ENCODE measurements at regions not wholly inside any gene's neighbourhood (a gene's known extent, or its start where the extent isn't known, plus 50 kb on each side); places are given as distances from the start of the nearest gene placed in this dataset.

DNA sequence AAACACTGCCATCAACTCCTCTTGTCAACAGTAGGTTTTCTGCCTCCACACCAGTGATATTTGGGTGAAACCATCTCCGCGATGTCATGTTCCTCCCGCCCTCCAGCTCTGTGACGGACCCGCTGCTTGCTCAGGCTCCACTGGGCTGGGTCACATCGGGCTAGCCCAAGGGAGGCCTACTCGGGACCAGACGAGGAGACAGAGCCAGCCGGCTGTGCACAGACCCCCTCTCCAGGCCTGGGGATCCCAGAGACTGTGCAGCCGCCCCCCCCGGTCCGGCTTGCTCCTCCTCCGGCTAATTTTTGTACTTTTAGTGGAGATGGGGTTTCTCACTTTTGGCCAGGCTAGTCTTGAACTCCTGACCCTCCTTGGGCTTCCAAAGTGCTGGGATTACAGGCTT, 202.4 kb upstream of the PRDM9 start:
- no peak overlapping the region for H3K23ac ChIP-seq (ENCODE audit: insufficient read length, low read depth, low read length)
- no peak overlapping the region for H4K91ac ChIP-seq (ENCODE audit: insufficient read length, low read depth, low read length)
- H3K4me3 Mint-ChIP-seq = no peak overlapping the region
- peaks cover 2 to 4% (median 3%) of the 10 kb centered on the region in 3 experiments; a peak in 3 of 7 replicates for H3K36me3 Mint-ChIP-seq (ENCODE audit: insufficient read depth in 1 of 3, low read depth in 3 of 3)
- H2BK120ac ChIP-seq (ENCODE audit: low read depth, low read length, poor library complexity, severe bottlenecking) = no peak overlapping the region
- no peaks in the 10 kb centered on the region for H3K4me1 Mint-ChIP-seq
- no peak for DNase-seq
- H3K79me1 ChIP-seq (ENCODE audit: insufficient read depth, low read depth, low read length, poor library complexity, severe bottlenecking) = no peaks in the 10 kb centered on the region
- no peak overlapping the region for H2AK5ac ChIP-seq (ENCODE audit: insufficient read length, low read length)
- no peak overlapping the region for H3K56ac ChIP-seq (ENCODE audit: insufficient read length, low read depth, low read length)
- H2BK5ac ChIP-seq (ENCODE audit: insufficient read length, low read length) = no peak overlapping the region
- H4K5ac ChIP-seq (ENCODE audit: insufficient read length, low read depth, low read length) = no peak overlapping the region
- H2BK20ac ChIP-seq (ENCODE audit: low read depth, low read length, poor library complexity, severe bottlenecking) = no peak overlapping the region
- H3K4ac ChIP-seq (ENCODE audit: low read depth, low read length) = no peak overlapping the region
- no peaks in the 10 kb centered on the region for H3K79me2 ChIP-seq (ENCODE audit: insufficient read depth, low read length)
- H3T11ph ChIP-seq (ENCODE audit: low read length) = no peak overlapping the region
- no peak overlapping the region for H3K18ac ChIP-seq (ENCODE audit: insufficient read length, low read depth, low read length)
- H3K27ac Mint-ChIP-seq = no peak overlapping the region
- H3K4me2 ChIP-seq (ENCODE audit: insufficient read depth, insufficient read length, low read length) = no peak overlapping the region
- H3K14ac ChIP-seq (ENCODE audit: insufficient read depth, low read length) = no peak overlapping the region
- H3K4me1 ChIP-seq (ENCODE audit: insufficient read depth, low read length) = no peaks in the 10 kb centered on the region
- H3K27me3 Mint-ChIP-seq (ENCODE audit: low read depth) = no peaks in the 10 kb centered on the region
- H3K23me2 ChIP-seq (ENCODE audit: insufficient read length, low read depth, low read length, poor library complexity, severe bottlenecking) = no peaks in the 10 kb centered on the region
- H2BK12ac ChIP-seq (ENCODE audit: insufficient read length, low read depth, low read length) = no peak overlapping the region
- no peaks in the 10 kb centered on the region for H4K20me1 ChIP-seq (ENCODE audit: control insufficient read depth, insufficient read depth, insufficient read length)
- no CpG with 5 or more reads among the region's 13 CpGs for WGBS (ENCODE audit: extremely low coverage, insufficient read length, low lambda C conversion rate)
- H3K9me3 Mint-ChIP-seq = peaks cover 7 to 8% of the 10 kb centered on the region in 2 experiments; a peak in 4 of 5 replicates
- H3K9me3 ChIP-seq (ENCODE audit: control insufficient read depth, low read depth, low read length) = no peaks in the 10 kb centered on the region
- TF ChIP-seq, protein P1, sequence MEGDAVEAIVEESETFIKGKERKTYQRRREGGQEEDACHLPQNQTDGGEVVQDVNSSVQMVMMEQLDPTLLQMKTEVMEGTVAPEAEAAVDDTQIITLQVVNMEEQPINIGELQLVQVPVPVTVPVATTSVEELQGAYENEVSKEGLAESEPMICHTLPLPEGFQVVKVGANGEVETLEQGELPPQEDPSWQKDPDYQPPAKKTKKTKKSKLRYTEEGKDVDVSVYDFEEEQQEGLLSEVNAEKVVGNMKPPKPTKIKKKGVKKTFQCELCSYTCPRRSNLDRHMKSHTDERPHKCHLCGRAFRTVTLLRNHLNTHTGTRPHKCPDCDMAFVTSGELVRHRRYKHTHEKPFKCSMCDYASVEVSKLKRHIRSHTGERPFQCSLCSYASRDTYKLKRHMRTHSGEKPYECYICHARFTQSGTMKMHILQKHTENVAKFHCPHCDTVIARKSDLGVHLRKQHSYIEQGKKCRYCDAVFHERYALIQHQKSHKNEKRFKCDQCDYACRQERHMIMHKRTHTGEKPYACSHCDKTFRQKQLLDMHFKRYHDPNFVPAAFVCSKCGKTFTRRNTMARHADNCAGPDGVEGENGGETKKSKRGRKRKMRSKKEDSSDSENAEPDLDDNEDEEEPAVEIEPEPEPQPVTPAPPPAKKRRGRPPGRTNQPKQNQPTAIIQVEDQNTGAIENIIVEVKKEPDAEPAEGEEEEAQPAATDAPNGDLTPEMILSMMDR (conservative IDR thresholded peaks at IDR 0.05) = no peak
- H3K27me3 ChIP-seq (ENCODE audit: insufficient read depth, low read length) = no peaks in the 10 kb centered on the region
- no peak overlapping the region for H4K8ac ChIP-seq (replicated peaks; ENCODE audit: insufficient read length, low read depth, low read length)
- no peak overlapping the region for H2AFZ ChIP-seq (ENCODE audit: low read length)
- no peak overlapping the region for H3K27ac ChIP-seq (ENCODE audit: insufficient read length, low read depth, low read length)
- H3K9ac ChIP-seq (ENCODE audit: extremely low read depth, insufficient read length, low read length) = no peak overlapping the region
- H2BK15ac ChIP-seq (ENCODE audit: low read depth, low read length) = no peak overlapping the region

Measured in H9 (cell line).